H9 (cell line): ENCODE measurements at regions not wholly inside any gene's neighbourhood (a gene's known extent, or its start where the extent isn't known, plus 50 kb on each side); places are given as distances from the start of the nearest gene placed in this dataset.

ENCODE experiments used
- DNase-seq: peaks from one replicate; pipeline ENCODE4 v3.0.0-alpha.2; 2017
- H2AFZ ChIP-seq: one replicate; pipeline ENCODE4 v1.6.1; 2013; ENCODE audit warnings: mild to moderate bottlenecking, low read length, control low read depth, moderate library complexity
- H2AK5ac ChIP-seq: 2 replicates; pipeline ENCODE4 v1.6.1; 2013; ENCODE audit warnings: low read length, control low read depth, mixed read lengths; ENCODE audit not compliant: insufficient read length
- H2BK120ac ChIP-seq: one replicate; pipeline ENCODE4 v1.6.1; 2013; ENCODE audit warnings: low read depth, mild to moderate bottlenecking, low read length, control low read depth, inconsistent platforms; ENCODE audit not compliant: poor library complexity, severe bottlenecking
- H2BK12ac ChIP-seq: 2 replicates; pipeline ENCODE4 v1.6.1; 2013; ENCODE audit warnings: low read length, control low read depth, mixed read lengths, low read depth; ENCODE audit not compliant: insufficient read length
- H2BK15ac ChIP-seq: 2 replicates; pipeline ENCODE4 v1.6.1; 2013; ENCODE audit warnings: low read depth, low read length, control low read depth
- H2BK20ac ChIP-seq: one replicate; pipeline ENCODE4 v1.6.1; 2013; ENCODE audit warnings: low read depth, mild to moderate bottlenecking, low read length, control low read depth, inconsistent platforms; ENCODE audit not compliant: poor library complexity, severe bottlenecking
- H2BK5ac ChIP-seq: 2 replicates; pipeline ENCODE4 v1.6.1; 2013; ENCODE audit warnings: low read length, control low read depth, mixed read lengths; ENCODE audit not compliant: insufficient read length
- H3K14ac ChIP-seq: 2 replicates; pipeline ENCODE4 v1.6.1; 2013; ENCODE audit warnings: low read length, control low read depth; ENCODE audit not compliant: insufficient read depth
- H3K18ac ChIP-seq: 2 replicates; pipeline ENCODE4 v1.6.1; 2013; ENCODE audit warnings: low read depth, mild to moderate bottlenecking, mixed read lengths, low read length, control low read depth; ENCODE audit not compliant: insufficient read length
- H3K23ac ChIP-seq: 2 replicates; pipeline ENCODE4 v1.6.1; 2013; ENCODE audit warnings: low read length, control low read depth, mixed read lengths, low read depth; ENCODE audit not compliant: insufficient read length
- H3K23me2 ChIP-seq: 2 replicates; pipeline ENCODE4 v1.6.1; 2013; ENCODE audit warnings: low read depth, mild to moderate bottlenecking, mixed read lengths, low read length, control low read depth; ENCODE audit not compliant: insufficient read length, poor library complexity, severe bottlenecking
- H3K27ac ChIP-seq: 2 replicates; pipeline ENCODE4 v1.5.1; 2013; ENCODE audit warnings: low read length, control low read depth, mixed read lengths, low read depth; ENCODE audit not compliant: insufficient read length
- H3K27me3 ChIP-seq: 2 replicates; pipeline ENCODE4 v1.6.1; 2013; ENCODE audit warnings: low read length, control low read depth, inconsistent platforms; ENCODE audit not compliant: insufficient read depth
- H3K4ac ChIP-seq: 2 replicates; pipeline ENCODE4 v1.6.1; 2013; ENCODE audit warnings: low read depth, mild to moderate bottlenecking, control low read depth, inconsistent platforms, low read length, moderate library complexity
- H3K4me1 ChIP-seq: 2 replicates; pipeline ENCODE4 v1.6.1; 2013; ENCODE audit warnings: low read length, control low read depth, inconsistent platforms; ENCODE audit not compliant: insufficient read depth
- H3K4me2 ChIP-seq: 2 replicates; pipeline ENCODE4 v1.6.1; 2013; ENCODE audit warnings: low read length, control low read depth, mixed read lengths; ENCODE audit not compliant: insufficient read length, insufficient read depth
- H3K56ac ChIP-seq: 2 replicates; pipeline ENCODE4 v1.6.1; 2013; ENCODE audit warnings: low read depth, mild to moderate bottlenecking, mixed read lengths, low read length, control low read depth; ENCODE audit not compliant: insufficient read length
- H3K79me1 ChIP-seq: 2 replicates; pipeline ENCODE4 v1.6.1; 2013; ENCODE audit warnings: low read depth, mild to moderate bottlenecking, moderate library complexity, low read length, control low read depth, inconsistent platforms; ENCODE audit not compliant: insufficient read depth, poor library complexity, severe bottlenecking
- H3K79me2 ChIP-seq: 2 replicates; pipeline ENCODE4 v1.6.1; 2013; ENCODE audit warnings: low read length, control low read depth, inconsistent platforms; ENCODE audit not compliant: insufficient read depth
- H3K9ac ChIP-seq: 2 replicates; pipeline ENCODE4 v1.6.1; 2013; ENCODE audit warnings: low read length, control low read depth, mixed read lengths; ENCODE audit not compliant: insufficient read length; ENCODE audit errors: extremely low read depth
- H3K9me3 ChIP-seq: one replicate; pipeline ENCODE4 v1.6.1; 2013; ENCODE audit warnings: low read depth, low read length, inconsistent platforms; ENCODE audit not compliant: control insufficient read depth
- H3T11ph ChIP-seq: one replicate; pipeline ENCODE4 v1.6.1; 2013; ENCODE audit warnings: mild to moderate bottlenecking, low read length, control low read depth, inconsistent platforms
- H4K20me1 ChIP-seq: one replicate; pipeline ENCODE4 v1.6.1; 2013; ENCODE audit not compliant: control insufficient read depth, insufficient read length, insufficient read depth
- H4K5ac ChIP-seq: 2 replicates; pipeline ENCODE4 v1.6.1; 2013; ENCODE audit warnings: low read depth, mild to moderate bottlenecking, mixed read lengths, low read length, control low read depth; ENCODE audit not compliant: insufficient read length
- H4K8ac ChIP-seq: replicated peaks from 2 replicates; pipeline ENCODE4 v1.6.1; 2013; ENCODE audit warnings: low read length, control low read depth, mixed read lengths, low read depth; ENCODE audit not compliant: insufficient read length
- H4K91ac ChIP-seq: 2 replicates; pipeline ENCODE4 v1.6.1; 2013; ENCODE audit warnings: low read depth, mild to moderate bottlenecking, moderate library complexity, mixed read lengths, low read length, control low read depth; ENCODE audit not compliant: insufficient read length
- H3K27ac Mint-ChIP-seq, 3 experiments: 2 replicates in 2 of 3; 3 replicates in 1 of 3; pipeline ENCODE4 v1.8.0; 2020 to 2021; ENCODE audit warnings: mixed read lengths in 3 of 3, mild to moderate bottlenecking in 1 of 3, moderate library complexity in 1 of 3
- H3K27me3 Mint-ChIP-seq: 2 replicates; pipeline ENCODE4 v1.8.0; 2021; ENCODE audit warnings: low read depth, mild to moderate bottlenecking, moderate library complexity, mixed read lengths
- H3K36me3 Mint-ChIP-seq, 3 experiments: 2 replicates in 2 of 3; 3 replicates in 1 of 3; pipeline ENCODE4 v1.8.0; 2020 to 2021; ENCODE audit warnings: low read depth in 3 of 3, mixed read lengths in 3 of 3; ENCODE audit not compliant: insufficient read depth in 1 of 3
- H3K4me1 Mint-ChIP-seq, 2 experiments: 2 replicates each; pipeline ENCODE4 v1.8.0; 2020; ENCODE audit warnings: mixed read lengths in 2 of 2
- H3K4me3 Mint-ChIP-seq, 2 experiments: 2 replicates in 1 of 2; 3 replicates in 1 of 2; pipeline ENCODE4 v1.8.0; 2020 to 2021; ENCODE audit warnings: mild to moderate bottlenecking in 2 of 2, mixed read lengths in 2 of 2, moderate library complexity in 1 of 2
- H3K9me3 Mint-ChIP-seq, 2 experiments: 2 replicates in 1 of 2; 3 replicates in 1 of 2; pipeline ENCODE4 v1.8.0; 2020; ENCODE audit warnings: mild to moderate bottlenecking in 2 of 2, mixed read lengths in 2 of 2, moderate library complexity in 1 of 2
- CTCF ChIP-seq: fragments of 200-600 bp; sonication (generic); conservative IDR thresholded peaks from 3 replicates; pipeline ENCODE4 v1.8.0; 2021; ENCODE audit warnings: antibody characterized with exemption, mild to moderate bottlenecking
- WGBS: extraction: QIAGEN DNeasy Blood & Tissue Kit; methylation state at CpG from one replicate; pipeline ENCODE4 v1.1.7; 2013; ENCODE audit warnings: missing lambda C conversion rate, low lambda C conversion rate, mixed read lengths; ENCODE audit not compliant: insufficient read length; ENCODE audit errors: extremely low coverage; 5-methylcytosine and 5-hydroxymethylcytosine counted together

- no peak overlapping the region for H2BK120ac ChIP-seq
- H2AK5ac ChIP-seq = no peak overlapping the region
- no peaks in the 10 kb centered on the region for H3K9me3 ChIP-seq
- no peak overlapping the region for H3K23ac ChIP-seq
- H4K20me1 ChIP-seq = no peaks in the 10 kb centered on the region
- TF ChIP-seq CTCF = no peak
- H3K9ac ChIP-seq = no peak overlapping the region
- no peak overlapping the region for H3K14ac ChIP-seq
- H3K4me2 ChIP-seq = no peak overlapping the region
- 100% methylated on average over 1 of the region's 3 CpGs for WGBS
- no peaks in the 10 kb centered on the region for H3K79me1 ChIP-seq
- no peak overlapping the region for H2BK5ac ChIP-seq
- no peaks in the 10 kb centered on the region for H3K23me2 ChIP-seq
- H3K27ac Mint-ChIP-seq = no peak overlapping the region
- no peak overlapping the region for H2BK12ac ChIP-seq
- no peaks in the 10 kb centered on the region for H3K4me1 Mint-ChIP-seq
- peaks cover 3 to 4% of the 10 kb centered on the region in 2 experiments; a peak in 3 of 5 replicates for H3K9me3 Mint-ChIP-seq
- H2BK15ac ChIP-seq = no peak overlapping the region
- no peak overlapping the region for H2BK20ac ChIP-seq
- no peak overlapping the region for H3K18ac ChIP-seq
- H3K36me3 Mint-ChIP-seq = peaks cover 0 to 6% (median 3%) of the 10 kb centered on the region in 3 experiments; a peak in 4 of 7 replicates
- no peak overlapping the region for H3K4me3 Mint-ChIP-seq
- no peak overlapping the region for H4K5ac ChIP-seq
- no peak overlapping the region for H2AFZ ChIP-seq
- H3K79me2 ChIP-seq = no peaks in the 10 kb centered on the region
- H3T11ph ChIP-seq = no peak overlapping the region
- DNase-seq = no peak
- H3K4me1 ChIP-seq = no peaks in the 10 kb centered on the region
- H3K4ac ChIP-seq = no peak overlapping the region
- H3K27ac ChIP-seq = no peak overlapping the region
- no peak overlapping the region for H4K8ac ChIP-seq
- H3K56ac ChIP-seq = no peak overlapping the region
- H3K27me3 ChIP-seq = no peaks in the 10 kb centered on the region
- H3K27me3 Mint-ChIP-seq = peaks cover 3% of the 10 kb centered on the region
- H4K91ac ChIP-seq = no peak overlapping the region
Observed at GRCh38 chr6:21469213-21469612, 124.3 kb upstream of the SOX4 start.
